ENCODE measurements at regions not wholly inside any gene's neighbourhood (a gene's known extent, or its start where the extent isn't known, plus 50 kb on each side); places are given as distances from the start of the nearest gene placed in this dataset.
"Not testable (repeated sequence)": the region's sequence is repeated elsewhere in the genome, so short reads cannot be mapped to it uniquely, and the experiment has no call there.

- DNase-seq (ENCODE audit: extremely low read depth in 1 of 2, low read depth in 1 of 2), result not testable (repeated sequence)
Observed at GRCh38 chr14:22175278-22175558, 413.8 kb downstream of the DAD1 start.

DNA sequence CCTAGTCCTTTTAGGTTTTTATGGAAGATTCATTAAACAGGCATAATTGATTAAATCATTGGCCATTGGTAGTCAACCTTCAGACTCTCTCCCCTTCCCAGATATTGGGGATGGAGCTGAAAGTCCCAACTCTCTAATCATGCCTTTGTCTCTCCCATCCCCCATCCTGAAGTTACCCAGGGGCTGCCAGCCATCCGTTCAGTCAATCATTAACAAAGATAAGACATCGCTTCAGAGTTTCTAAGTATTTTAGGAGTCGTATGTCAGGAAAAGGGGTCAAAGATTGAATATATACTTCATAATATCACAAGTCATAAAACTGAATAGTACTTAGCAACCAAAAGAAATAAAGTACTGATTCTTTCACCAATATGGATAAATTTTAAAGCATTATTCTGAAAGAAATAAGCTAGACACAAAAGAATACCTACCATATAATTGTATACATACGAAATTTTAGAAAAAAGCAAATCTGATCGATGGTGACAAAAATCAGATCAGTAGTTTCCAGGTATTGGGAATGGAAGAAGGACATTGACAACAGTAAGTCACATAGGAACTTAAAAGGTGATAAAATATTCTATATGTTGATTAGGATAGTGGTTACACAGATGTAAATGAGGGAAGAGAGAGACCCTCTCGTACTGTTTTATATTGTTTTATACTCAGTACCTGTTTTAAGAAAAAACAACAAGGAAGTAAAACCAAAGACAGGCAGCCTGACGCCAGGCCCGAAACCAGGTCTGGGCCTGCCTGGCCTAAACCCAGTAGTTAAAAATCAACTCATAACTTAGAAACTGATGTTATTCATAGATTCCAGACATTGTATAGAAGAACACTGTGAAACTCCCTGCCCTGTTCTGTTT lies 414.4 kb downstream of the DAD1 start:
- no peak for DNase-seq (ENCODE audit: extremely low read depth in 1 of 2, low read depth in 1 of 2)

GRCh38 chr14:22168092-22168955 lies 420.7 kb downstream of the DAD1 start:
- DNase-seq (ENCODE audit: extremely low read depth in 1 of 2, low read depth in 1 of 2), result no peak

- no peak for DNase-seq (ENCODE audit: extremely low read depth in 1 of 2, low read depth in 1 of 2)
Observed at GRCh38 chr14:22164616-22165015, 424.4 kb downstream of the DAD1 start.

DNA sequence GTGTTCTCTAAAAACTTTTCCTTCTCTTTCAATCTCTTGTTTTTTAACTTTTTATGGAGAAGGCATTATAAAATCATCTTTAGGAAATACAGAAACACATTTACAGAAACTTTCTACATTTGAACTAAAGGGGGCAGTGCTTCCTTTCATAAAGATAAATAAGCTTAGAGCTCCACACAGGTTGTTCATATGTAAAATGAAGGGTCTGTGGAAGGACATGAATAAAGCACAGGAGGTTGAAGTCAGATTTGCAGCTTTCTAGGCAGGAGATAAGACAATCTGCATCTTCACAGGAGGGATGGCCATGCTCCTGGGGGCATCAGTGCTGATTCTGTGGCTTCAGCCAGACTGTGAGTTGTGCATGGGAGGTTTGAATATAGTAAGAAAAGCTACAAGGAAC lies 426.0 kb downstream of the DAD1 start:
- DNase-seq (ENCODE audit: extremely low read depth in 1 of 2, low read depth in 1 of 2), result no peak

GRCh38 chr14:22159957-22160356 lies 429.1 kb downstream of the DAD1 start:
- DNase-seq (ENCODE audit: extremely low read depth in 1 of 2, low read depth in 1 of 2), result no peak

DNA sequence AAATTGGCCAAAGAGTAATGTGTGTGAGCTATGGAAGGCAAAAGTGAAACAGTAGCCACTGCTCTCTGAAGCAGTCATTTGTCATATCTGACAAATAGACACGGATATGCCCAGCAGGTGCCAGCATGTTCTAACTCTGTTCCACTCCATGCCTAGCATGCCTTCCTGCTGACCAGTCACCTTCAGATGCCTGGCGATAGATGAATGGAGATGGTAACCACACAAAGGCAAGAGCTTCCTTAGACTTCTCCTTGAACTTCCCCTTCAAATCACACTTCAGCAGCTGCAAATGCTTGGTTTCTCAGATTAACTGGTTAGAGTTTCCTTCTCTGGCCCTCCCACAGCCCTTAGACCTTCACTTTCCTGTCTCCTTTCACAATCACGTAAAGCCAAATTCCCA lies 429.9 kb downstream of the DAD1 start:
- no peak for DNase-seq (ENCODE audit: extremely low read depth in 1 of 2, low read depth in 1 of 2)

- no peak for DNase-seq (ENCODE audit: extremely low read depth in 1 of 2, low read depth in 1 of 2)
Observed at GRCh38 chr14:22158560-22158959, 430.5 kb downstream of the DAD1 start.

- no peak for DNase-seq (ENCODE audit: extremely low read depth in 1 of 2, low read depth in 1 of 2)
Observed at GRCh38 chr14:22155571-22155970, 433.5 kb downstream of the DAD1 start.

DNA sequence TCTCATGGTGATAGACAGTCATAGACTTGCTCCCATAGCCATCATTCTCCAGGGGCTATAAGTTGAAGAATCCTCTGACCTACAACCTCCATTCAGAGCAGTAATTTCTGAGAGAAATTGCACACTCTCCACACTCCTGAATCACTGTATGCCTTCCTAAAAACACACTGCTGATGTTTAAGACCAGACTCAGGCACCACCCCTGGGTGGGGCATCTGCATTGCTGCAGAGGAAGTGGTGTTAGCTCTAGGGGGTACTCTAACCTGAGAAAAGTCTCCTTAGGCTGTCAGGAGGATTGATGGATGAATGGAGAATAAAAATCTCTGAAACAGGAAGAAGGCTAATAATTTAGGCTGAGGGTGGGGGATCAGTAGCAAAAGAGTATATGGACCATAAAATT lies 436.1 kb downstream of the DAD1 start:
- DNase-seq (ENCODE audit: extremely low read depth in 1 of 2, low read depth in 1 of 2), result no peak

DNA sequence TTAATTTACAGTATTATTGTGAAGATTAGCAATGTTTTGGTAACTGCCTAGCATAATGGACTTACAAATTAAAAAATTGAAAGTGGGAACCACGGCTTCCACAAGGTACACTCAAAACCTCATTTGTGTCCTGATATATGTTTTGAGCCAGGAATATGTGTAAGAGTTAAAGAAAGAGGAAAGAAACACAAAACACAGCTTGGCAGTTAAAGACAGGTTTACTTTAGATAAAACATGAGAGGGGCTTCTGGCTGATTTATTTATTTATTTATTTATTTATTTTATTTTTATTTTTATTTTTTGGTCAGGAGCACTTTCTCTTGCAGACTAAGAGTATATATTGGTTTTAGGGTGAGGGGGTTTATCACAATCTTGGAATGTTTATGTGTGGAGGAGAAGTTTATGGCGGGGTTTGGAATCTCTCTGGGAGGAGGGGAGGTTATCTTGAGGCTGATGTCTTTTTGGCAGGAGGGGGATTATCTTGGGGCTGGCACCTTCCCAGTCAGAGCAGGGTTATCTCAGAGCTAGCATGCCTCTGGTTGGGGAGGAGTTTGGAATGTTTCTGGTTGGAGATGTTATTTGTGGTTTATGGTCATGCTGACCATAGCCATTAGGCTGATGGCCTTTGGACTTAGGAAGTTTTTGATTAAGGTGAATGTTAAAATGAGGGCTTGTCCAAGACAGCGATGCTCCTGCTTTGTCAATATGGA lies 436.7 kb downstream of the DAD1 start:
- no peak for DNase-seq (ENCODE audit: extremely low read depth in 1 of 2, low read depth in 1 of 2)

- DNase-seq (ENCODE audit: extremely low read depth in 1 of 2, low read depth in 1 of 2), result no peak
Observed at GRCh38 chr14:22151121-22151520, 437.9 kb downstream of the DAD1 start.

DNA sequence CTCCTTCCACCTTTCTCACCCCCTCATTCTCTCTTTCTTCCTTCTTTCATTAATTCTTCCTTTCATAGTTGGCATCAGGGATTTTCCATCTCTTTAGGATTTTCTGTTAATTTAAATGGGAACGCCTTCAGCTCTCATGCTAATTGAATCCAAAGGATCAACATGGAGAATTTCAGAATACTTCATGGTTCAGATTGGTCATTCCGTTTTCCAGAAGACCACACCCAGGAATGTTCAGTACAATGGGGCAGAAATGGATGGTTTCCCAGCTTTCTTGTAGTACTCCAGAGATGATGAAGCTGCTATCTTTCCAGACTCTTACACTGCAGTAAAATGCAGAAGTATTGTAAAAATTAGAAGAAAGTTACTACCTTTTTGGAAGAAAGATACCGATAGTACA lies 440.0 kb downstream of the DAD1 start:
- DNase-seq (ENCODE audit: extremely low read depth in 1 of 2, low read depth in 1 of 2), result no peak

GRCh38 chr14:22147716-22148115 lies 441.3 kb downstream of the DAD1 start:
- DNase-seq (ENCODE audit: extremely low read depth in 1 of 2, low read depth in 1 of 2), result no peak

DNA sequence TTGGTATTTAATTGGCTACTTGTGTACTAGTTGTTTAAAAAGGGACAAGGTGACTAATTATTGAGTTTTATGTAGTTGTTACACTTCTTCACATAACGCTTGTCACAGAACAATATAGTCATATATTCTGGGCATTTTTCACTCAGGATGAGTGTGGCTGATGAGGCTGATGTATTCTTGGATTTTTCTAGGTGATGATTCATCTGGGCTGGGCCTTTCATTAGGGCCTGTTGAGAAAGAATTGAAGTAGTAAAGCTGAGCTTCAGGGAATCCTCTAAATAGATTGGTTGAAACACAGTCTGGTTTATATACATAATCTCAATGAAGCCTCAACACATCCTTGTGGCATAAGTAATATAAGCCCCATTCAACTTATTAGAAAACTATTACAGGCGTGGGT lies 445.7 kb downstream of the DAD1 start:
- no peak for DNase-seq (ENCODE audit: extremely low read depth in 1 of 2, low read depth in 1 of 2)

DNA sequence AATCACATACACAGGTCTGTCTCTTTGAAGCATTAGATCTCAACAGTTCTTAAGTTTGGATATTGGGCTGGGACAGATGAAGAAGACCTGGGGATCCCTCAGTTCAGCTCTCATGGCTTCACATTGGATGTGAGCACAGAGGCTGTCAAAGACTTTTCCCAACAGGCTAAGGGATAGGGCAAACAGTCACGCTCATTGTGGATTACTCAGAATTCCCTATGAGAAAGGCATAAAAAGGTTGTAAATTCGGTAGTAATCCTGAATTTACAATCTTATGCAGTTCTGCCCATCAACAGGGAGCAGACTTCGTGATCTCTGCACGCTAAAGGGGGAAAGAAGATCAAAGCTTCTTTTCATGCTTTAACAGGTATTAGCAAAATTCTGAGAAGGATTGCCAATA lies 448.4 kb downstream of the DAD1 start:
- DNase-seq (ENCODE audit: extremely low read depth in 1 of 2, low read depth in 1 of 2), result no peak

DNA sequence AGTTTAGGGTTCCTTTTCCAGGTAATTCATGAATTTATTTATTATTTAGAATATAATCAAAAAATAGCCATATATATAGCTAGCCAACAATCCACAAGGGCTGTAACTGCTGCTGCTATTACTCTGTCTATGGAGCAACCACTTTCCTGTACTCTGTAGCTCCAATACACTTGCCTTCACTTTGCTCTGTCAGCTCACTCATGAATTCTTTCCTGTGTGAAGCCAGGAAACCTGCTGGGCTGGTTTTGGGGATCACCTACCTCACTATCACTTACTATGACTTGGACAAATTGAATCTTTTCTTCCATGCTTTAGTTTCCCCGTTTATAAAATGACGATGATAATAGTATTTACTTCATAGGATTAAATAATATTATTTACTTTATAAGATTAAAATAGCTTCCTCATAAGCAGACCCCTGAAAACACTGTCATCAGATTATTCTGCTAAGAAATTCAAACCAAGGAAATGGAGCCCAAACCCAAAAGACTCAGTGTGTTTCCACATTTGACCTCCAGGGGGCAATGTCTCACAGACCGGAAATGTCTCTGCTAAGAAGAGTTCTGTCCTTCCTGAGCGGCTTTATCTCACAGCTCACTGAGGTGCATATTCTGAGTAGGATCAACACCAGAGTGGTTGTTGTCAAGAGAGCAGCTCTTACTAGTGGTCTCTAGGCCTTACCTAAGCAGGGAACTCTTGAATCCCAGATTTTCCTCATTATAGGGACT lies 457.1 kb downstream of the DAD1 start:
- DNase-seq (ENCODE audit: extremely low read depth in 1 of 2, low read depth in 1 of 2), result no peak

- no peak for DNase-seq (ENCODE audit: extremely low read depth in 1 of 2, low read depth in 1 of 2)
Observed at GRCh38 chr14:22124073-22124613, 450.5 kb upstream of the OR4E1 start.

DNA sequence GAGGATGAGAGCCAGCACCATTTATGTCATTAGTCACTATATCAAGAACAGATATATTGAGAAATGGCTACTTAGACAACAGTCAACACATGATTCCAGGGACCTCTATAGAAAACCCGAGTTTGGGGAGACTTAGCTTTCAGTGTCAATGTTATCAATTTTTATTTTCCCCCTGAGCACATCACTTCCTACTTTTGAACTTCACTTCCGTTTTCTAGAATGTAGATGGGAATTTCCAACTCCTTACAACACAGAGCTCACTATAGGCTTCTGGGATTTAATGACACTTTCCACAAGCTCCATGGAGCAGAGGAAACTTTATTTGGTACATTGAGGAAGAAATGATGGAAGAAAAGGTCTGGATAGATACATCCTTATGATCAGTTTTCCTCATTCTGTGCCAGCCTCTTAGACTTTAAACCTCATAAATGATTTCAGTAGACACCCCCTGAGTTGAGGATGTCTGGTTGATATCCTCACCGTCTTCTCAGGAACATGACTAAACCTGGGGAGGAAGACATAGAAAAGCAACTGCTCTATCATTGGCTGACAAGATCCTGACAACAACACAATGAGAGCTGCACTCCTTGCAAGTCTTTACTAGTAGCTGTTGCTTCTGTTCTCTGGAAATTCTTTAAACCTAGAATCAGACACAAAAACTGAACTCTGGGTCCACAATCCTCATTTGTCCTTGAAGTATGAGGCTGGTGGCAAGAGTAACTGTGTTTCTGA lies 449.4 kb upstream of the OR4E1 start:
- no peak for DNase-seq (ENCODE audit: extremely low read depth in 1 of 2, low read depth in 1 of 2)

- no peak for DNase-seq (ENCODE audit: extremely low read depth in 1 of 2, low read depth in 1 of 2)
Observed at GRCh38 chr14:22122227-22122818, 448.7 kb upstream of the OR4E1 start.
